ENCODE measurements at regions not wholly inside any gene's neighbourhood (a gene's known extent, or its start where the extent isn't known, plus 50 kb on each side); places are given as distances from the start of the nearest gene placed in this dataset.

DNA sequence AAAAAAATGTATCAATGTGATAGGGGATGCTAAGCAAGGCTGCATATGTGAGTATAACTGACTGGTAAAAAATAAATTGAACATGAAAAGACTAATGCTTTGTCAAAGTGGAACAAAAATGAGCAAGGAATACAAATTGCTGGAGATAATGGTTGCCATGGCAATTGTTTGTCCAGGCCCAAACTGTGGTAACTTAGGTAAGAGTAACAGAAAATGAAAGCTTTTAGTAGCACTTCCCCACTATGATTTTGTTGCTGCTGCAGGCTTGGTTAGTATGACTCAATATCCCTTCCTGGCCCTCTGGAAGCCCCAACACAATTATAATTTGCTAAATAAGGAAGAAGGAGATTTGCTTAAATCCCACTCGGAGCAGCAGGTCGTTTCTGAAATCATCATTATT, 577.1 kb downstream of the DOK5 start:
- WGBS (ENCODE audit: insufficient coverage) = no CpG with 5 or more reads among the region's 2 CpGs
- H3K9ac ChIP-seq (ENCODE audit: low read length) = no peak overlapping the region
- H3K27me3 Mint-ChIP-seq = no peaks in the 10 kb centered on the region
- no peak for ATAC-seq (ENCODE audit: low read depth)
- CTCF ChIA-PET = no interaction called here
- no peaks in the 10 kb centered on the region for H3K4me1 Mint-ChIP-seq
- no peaks in the 10 kb centered on the region for H4K20me1 ChIP-seq (ENCODE audit: control insufficient read depth, insufficient read depth, low read length, poor library complexity, severe bottlenecking)
- intact Hi-C loops (cut with micrococcal nuclease) = no loop called here
- no peaks in the 10 kb centered on the region for H3K36me3 ChIP-seq (replicated peaks in 1 of 2; ENCODE audit: control extremely low read depth in 1 of 2, control insufficient read depth in 1 of 2, extremely low read depth in 1 of 2, insufficient read depth in 2 of 2, low read length in 1 of 2)
- H3K79me2 ChIP-seq (ENCODE audit: control insufficient read depth, insufficient read depth, low read length) = no peaks in the 10 kb centered on the region
- DNase-seq = no peak
- peaks cover 4% of the 10 kb centered on the region for H3K9me3 Mint-ChIP-seq (ENCODE audit: insufficient read depth)
- H3K27ac Mint-ChIP-seq = no peak overlapping the region
- H3K27me3 ChIP-seq (replicated peaks in 1 of 4; ENCODE audit: control extremely low read depth in 1 of 4, control insufficient read depth in 3 of 4, insufficient read depth in 4 of 4, low read length in 3 of 4) = no peaks in the 10 kb centered on the region
- H3K4me1 ChIP-seq (ENCODE audit: control insufficient read depth in 2 of 2, insufficient read depth in 2 of 2, low read length in 2 of 2) = no peaks in the 10 kb centered on the region
- no peak overlapping the region for H2AFZ ChIP-seq (ENCODE audit: insufficient read depth, low read depth, low read length, poor library complexity, severe bottlenecking)
- no peak for TF ChIP-seq EZH2 (IDR thresholded peaks at IDR 0.05; ENCODE audit: borderline replicate concordance, insufficient read depth, low read depth, low read length, poor library complexity, severe bottlenecking)
- TF ChIP-seq, protein P1, sequence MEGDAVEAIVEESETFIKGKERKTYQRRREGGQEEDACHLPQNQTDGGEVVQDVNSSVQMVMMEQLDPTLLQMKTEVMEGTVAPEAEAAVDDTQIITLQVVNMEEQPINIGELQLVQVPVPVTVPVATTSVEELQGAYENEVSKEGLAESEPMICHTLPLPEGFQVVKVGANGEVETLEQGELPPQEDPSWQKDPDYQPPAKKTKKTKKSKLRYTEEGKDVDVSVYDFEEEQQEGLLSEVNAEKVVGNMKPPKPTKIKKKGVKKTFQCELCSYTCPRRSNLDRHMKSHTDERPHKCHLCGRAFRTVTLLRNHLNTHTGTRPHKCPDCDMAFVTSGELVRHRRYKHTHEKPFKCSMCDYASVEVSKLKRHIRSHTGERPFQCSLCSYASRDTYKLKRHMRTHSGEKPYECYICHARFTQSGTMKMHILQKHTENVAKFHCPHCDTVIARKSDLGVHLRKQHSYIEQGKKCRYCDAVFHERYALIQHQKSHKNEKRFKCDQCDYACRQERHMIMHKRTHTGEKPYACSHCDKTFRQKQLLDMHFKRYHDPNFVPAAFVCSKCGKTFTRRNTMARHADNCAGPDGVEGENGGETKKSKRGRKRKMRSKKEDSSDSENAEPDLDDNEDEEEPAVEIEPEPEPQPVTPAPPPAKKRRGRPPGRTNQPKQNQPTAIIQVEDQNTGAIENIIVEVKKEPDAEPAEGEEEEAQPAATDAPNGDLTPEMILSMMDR (IDR thresholded peaks at IDR 0.05) = no peak
- no peak overlapping the region for H3K4me3 ChIP-seq (ENCODE audit: control extremely low read depth in 1 of 5, extremely low read depth in 1 of 5, insufficient read depth in 1 of 5, low read depth in 2 of 5, low read length in 4 of 5)
- no peak overlapping the region for H3K4me2 ChIP-seq (replicated peaks; ENCODE audit: low read depth, low read length, poor library complexity, severe bottlenecking)
- no peak overlapping the region for H3K4me3 Mint-ChIP-seq
- H3K9me3 ChIP-seq (ENCODE audit: control extremely low read depth in 1 of 3, control insufficient read depth in 2 of 3, insufficient read depth in 1 of 3, low read length in 2 of 3) = no peaks in the 10 kb centered on the region
- H3K27ac ChIP-seq (ENCODE audit: low read length in 2 of 2) = no peak overlapping the region
- POLR2A ChIA-PET = no interaction called here

DNA sequence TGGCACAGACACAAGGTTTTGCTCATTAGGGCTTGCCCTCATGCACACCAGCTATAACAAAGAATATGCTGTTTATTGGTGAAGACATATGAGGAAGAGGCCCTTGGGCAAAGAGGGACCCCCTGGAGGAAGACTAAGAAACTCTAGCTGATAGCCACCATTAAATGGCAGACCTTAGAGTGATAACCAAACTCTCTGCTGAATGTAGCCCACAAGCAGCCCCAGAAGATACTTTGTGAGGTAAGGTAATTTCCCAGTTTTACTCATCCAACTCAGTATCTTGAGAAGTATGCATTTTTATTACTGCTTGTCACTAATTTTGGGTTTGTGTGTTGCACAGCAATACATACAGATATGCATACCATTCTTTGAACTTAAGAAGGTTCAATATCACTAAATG, 563.3 kb downstream of the DOK5 start:
- Histone ChIP-seq H4K20me1 (ENCODE audit: control insufficient read depth, insufficient read depth, low read length, poor library complexity, severe bottlenecking) (no peaks in the 10 kb centered on the region), H3K4me3 (ENCODE audit: control extremely low read depth in 1 of 5, extremely low read depth in 1 of 5, insufficient read depth in 1 of 5, low read depth in 2 of 5, low read length in 4 of 5) (no peak overlapping the region), H3K4me1 (ENCODE audit: control insufficient read depth in 2 of 2, insufficient read depth in 2 of 2, low read length in 2 of 2) (no peaks in the 10 kb centered on the region), H2AFZ (ENCODE audit: insufficient read depth, low read depth, low read length, poor library complexity, severe bottlenecking) (no peak overlapping the region), H3K27ac (ENCODE audit: low read length in 2 of 2) (no peak overlapping the region), H3K36me3 (replicated peaks in 1 of 2; ENCODE audit: control extremely low read depth in 1 of 2, control insufficient read depth in 1 of 2, extremely low read depth in 1 of 2, insufficient read depth in 2 of 2, low read length in 1 of 2) (no peaks in the 10 kb centered on the region), H3K4me2 (replicated peaks; ENCODE audit: low read depth, low read length, poor library complexity, severe bottlenecking) (no peak overlapping the region), H3K27me3 (replicated peaks in 1 of 4; ENCODE audit: control extremely low read depth in 1 of 4, control insufficient read depth in 3 of 4, insufficient read depth in 4 of 4, low read length in 3 of 4) (no peaks in the 10 kb centered on the region), H3K9ac (ENCODE audit: low read length) (no peak overlapping the region), H3K9me3 (ENCODE audit: control extremely low read depth in 1 of 3, control insufficient read depth in 2 of 3, insufficient read depth in 1 of 3, low read length in 2 of 3) (peaks cover 0 to 12% (median 0%) of the 10 kb centered on the region in 3 donors), H3K79me2 (ENCODE audit: control insufficient read depth, insufficient read depth, low read length) (no peaks in the 10 kb centered on the region)
- ChIA-PET CTCF (no interaction called here), POLR2A (no interaction called here)
- no peaks in the 10 kb centered on the region for H3K27me3 Mint-ChIP-seq
- H3K4me3 Mint-ChIP-seq = no peak overlapping the region
- H3K9me3 Mint-ChIP-seq (ENCODE audit: insufficient read depth) = peaks cover 2% of the 10 kb centered on the region
- no peak for DNase-seq
- no peak for TF ChIP-seq EZH2 (IDR thresholded peaks at IDR 0.05; ENCODE audit: borderline replicate concordance, insufficient read depth, low read depth, low read length, poor library complexity, severe bottlenecking)
- TF ChIP-seq, protein P1 (IDR thresholded peaks at IDR 0.05) = no peak
- H3K27ac Mint-ChIP-seq = no peak overlapping the region
- ATAC-seq (ENCODE audit: low read depth) = no peak
- intact Hi-C loops (cut with micrococcal nuclease) = no loop called here
- no peaks in the 10 kb centered on the region for H3K4me1 Mint-ChIP-seq
